ENCODE measurements at regions not wholly inside any gene's neighbourhood (a gene's known extent, or its start where the extent isn't known, plus 50 kb on each side); places are given as distances from the start of the nearest gene placed in this dataset.

DNA sequence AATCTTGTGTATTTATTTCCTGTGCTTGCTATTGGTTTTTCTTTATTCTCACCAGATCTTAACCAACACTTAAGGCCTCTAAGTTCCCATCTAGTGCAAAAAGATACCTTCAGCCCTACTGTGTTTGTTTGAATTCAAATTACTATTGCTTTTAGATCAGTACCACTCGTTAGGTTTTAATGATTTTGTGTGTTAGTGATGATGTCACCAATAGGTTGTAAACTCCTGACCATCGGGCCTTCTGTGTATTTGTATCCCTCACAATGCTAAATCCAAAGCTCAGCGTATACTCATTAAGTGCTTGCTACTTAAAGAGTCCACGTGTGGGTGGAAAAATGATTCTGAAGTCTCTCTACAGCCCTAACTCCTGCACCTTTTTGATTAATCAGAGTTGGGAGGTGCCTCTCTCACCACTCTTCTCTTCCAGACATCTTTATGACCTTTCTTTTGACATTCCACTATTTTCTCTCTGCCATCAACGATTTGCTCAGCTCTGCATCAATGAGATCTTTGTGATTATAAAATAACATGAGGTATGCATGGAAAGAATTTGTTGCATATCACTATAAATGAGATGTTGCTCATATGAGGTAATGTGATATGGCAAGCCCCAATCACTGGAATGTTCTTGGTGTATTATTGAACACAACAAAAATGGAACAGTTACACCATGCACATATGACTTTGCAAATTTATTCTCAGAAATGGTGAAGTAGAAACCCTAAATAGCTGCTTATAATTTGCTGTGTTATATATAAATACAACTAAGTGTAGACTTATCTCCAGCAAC lies 55.1 kb upstream of the LAMA2 start:
- no peak for DNase-seq

DNA sequence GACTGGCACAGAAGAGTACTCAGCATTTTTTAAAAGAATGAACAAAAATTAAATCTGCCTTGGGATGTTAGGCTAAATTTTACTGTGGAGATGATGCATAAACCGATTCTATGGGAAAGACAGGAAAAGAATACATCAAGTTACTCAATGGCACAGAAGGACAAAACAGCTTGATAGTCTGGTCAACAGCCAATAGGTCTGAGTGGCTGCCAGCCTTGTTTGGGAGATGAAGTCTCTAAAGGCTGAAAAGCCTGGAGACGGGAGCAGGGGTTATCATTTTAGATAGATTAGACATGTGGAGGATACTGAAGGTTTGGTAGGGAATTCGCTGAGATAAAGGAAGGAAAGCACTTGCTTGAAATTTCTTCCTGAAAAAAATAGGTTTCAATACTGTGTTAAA lies 56.3 kb upstream of the LAMA2 start:
- no peak for DNase-seq

DNA sequence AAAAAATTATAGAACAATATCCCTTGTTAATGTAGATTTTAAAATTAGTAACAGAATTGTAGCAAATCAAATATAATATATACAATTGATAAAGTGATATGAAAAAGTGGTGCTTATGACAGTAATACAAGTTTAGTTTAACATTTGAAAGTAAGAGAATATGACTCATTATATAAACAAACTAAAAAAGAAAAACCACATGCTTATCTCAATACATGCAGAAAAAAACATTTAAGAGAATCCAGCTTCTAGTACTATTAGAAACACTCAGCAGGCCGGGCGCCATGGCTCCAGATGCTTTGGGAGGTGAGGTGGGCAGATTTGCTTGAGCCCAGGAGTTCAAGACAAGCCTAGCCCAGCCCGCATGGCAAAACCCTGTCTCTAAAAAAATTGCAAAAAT lies 60.7 kb upstream of the LAMA2 start:
- DNase-seq: no peak

DNA sequence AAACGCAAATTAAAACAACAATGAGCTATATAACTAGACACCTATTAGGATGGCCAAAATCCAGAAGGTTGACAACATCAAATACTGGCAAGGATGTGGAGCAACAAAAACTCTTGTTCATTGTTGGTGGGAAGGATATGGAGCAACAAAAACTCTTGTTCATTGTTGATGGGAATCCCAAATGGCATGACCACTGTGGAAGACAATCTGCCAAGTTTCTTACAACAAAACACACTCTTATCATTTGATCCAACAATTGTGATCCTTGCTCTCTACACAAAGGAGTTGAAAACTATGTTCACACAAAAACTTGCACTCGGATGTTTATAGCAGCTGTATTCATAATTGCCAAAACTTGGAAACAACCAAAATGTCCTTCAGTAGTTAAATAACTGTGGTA lies 61.8 kb upstream of the LAMA2 start:
- DNase-seq: no peak

DNA sequence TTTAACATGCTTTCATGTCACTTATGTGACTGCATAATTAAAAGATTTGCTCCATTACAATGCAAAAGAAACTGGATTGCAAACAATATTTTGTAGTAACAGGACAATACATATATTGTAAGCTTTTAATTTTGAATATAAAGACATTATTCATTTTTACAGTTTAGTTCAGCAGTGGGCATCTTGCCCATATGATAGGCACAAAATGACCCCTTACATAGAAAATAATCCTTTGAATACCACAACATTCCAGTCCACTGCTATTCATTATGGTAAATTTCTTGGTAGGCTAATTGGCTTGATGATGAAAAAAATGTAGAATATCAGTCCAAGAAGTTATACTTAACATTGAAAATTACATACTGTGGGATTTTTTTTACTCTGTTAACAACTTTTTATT lies 74.1 kb upstream of the LAMA2 start:
- DNase-seq: no peak

DNA sequence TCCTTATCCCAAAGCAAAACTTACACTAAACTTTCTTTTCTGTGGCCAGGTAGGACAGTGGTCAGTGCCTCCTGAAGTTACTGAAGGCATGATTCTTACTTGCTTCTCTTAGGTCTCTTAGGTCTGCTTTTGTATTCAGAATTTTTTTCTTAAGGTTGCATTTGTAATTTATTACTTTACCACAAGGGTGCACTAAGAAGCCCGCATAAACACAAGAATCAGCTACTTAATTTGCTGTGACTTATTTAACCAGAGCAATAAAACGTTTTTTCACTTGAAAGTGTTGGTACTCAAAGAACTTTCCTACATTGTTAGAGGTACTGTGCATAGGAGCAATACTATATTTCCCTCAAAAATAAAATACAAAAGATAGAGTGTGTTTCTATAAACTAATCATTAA lies 75.4 kb upstream of the LAMA2 start:
- DNase-seq: peak; percentile 36 to 60

DNA sequence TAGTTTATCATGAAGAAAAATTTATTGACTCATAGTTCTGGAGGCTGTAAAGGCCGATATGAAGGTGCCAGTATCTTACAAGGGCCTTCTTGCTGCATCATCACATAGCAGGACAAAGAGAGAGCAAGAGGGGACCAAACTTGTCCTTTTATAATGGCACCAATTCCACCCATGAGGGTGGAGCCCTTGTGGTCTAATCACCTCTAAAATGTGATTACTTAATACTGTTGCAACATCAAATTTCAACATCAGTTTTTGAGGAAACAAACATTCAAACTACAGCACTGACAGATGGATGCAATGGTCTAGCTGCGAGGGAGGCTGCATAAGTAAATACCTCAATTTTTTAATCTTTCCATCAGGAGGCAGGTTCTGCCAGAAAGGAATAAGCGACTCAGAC lies 76.7 kb upstream of the LAMA2 start:
- peak; percentile 15 to 31 for DNase-seq

DNA sequence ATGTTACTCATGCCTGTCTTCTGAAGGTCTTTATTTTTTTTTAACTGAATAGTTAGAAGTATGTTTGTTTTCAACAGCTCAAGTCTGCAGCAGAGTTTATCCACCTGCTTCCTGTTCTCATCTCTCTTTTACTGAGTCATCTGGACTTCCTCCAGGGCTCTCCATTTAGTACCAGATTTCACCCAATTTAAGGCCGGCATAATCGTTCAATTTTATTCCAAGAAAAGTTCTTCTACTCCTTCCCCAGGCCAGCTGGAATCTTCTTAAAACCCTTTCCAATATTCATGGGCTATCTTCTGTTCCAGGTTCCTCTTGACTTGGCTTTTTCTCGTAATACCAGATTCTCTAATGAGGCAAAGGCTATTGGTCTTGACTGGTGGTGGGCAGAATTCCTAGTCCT lies 79.0 kb upstream of the LAMA2 start:
- DNase-seq: no peak

DNA sequence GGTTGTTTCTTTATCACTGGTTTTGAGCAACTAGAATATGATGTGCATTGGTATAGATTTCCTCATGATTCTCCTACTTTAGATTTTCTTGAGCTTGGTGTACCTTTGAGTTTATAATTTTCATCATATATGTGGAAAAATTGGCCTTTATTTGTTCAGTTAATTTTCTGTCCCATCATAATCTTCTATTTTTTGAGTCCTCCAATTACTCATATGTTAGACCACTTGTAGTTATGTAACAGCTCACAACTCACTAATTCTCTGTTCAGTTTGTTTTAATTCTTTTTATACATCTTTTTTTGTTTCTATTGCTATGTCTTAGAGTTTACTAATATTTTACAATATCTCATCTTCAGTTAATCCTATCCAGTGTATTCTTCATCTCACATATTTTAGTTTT lies 81.3 kb upstream of the LAMA2 start:
- no peak for DNase-seq

DNA sequence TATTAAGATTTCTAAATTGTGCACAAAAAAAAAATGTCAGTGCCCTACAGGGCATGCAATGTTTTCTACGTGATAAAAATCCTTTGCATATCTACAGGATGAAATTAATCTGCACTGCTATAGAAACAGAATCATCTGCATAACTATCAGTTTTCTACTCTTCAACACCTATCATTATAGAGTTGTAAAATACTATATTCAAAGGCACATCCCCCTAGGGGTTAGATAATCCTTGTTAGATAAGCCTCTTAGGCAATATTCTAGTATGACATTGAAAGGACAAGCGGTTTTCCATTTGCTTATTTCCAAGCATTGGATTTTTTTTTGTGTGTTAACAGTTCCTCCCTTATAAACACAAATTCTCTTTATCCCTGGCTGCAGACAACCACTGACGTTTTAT lies 98.7 kb upstream of the LAMA2 start:
- no peak for DNase-seq

DNA sequence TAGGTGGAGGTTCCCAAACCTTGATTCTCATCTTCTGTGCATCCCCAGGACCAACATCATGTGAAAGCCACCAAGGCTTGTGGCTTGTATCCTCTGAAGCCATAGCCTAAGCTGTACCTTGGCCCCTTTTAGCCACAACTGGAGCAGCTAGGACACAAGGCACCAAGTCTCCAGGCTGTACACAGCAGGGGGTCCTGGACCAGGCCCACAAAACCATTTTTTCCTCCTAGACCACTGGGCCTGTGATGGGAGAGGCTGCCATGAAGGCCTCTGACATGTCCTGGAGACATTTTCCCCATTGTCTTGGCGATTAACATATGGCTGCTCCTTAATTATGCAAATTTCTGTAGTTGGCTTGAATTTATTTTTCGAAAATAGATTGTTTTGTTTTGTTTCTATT lies 114.8 kb upstream of the LAMA2 start:
- DNase-seq: no peak

DNA sequence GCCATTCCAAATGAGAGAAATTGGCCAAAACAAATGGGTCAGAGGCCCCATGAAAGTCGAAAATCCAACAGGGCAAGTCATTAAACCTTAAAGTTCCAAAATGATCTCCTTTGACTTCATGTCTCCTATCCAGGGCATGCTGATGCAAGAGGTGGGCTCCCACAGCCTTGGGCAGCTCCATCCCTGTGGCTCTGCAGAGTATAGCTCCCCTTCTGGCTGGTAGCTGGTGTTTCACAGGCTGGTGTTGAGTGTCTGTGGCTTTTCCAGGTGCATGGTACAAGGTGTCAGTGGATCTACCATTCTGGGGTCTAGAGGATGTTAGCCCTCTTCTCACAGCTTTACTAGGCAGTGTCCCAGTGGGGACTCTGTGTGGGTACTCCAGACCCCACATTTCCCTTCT lies 115.2 kb upstream of the LAMA2 start:
- DNase-seq: no peak

DNA sequence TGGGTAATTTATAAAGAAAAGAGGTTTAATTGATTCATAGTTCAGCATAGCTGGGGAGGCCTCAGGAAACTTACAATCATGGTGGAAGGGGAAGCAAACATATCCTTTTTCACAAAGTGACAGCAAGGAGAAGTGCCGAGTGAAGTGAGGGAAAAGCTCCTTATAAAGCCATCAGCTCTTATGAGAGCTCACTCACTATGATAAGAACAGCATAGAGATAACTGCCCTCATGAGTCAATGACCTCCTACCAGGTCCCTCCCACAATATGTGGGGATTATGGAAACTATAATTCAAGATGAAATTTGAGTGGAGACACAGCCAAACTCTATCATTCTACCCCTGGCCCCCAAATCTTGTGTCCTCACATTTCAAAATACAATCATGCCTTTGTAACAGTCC lies 115.8 kb upstream of the LAMA2 start:
- no peak for DNase-seq

DNA sequence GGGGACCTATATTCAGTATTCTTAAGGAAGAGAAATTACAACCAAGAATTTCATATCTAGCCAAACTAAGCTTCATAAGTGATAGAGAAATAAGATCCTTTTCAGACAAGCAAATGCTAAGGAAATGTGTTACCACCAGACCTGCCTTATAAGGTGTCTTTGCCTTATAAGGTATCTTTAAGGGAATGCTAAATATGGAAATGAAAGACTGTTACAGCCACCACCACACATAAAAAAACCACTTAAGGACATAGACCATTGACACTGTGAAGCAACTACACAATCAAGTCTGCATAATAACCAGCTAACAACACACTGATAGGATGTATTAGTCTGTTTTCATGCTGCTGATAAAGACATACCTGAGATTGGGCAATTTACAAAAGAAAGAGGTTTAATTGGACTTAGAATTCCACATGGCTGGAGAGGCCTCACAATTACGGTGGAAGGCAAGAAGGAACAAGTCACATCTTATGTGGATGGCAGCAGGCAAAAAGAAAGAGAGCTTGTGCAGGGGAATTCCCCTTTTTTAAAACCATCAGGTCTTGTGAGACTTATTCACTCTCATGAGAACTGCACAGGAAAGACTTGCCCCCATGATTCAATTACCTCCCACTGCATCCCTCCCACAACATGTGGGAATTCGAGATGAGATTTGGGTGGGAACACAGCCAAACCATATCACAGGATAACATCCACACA lies 119.2 kb upstream of the LAMA2 start:
- DNase-seq: no peak

DNA sequence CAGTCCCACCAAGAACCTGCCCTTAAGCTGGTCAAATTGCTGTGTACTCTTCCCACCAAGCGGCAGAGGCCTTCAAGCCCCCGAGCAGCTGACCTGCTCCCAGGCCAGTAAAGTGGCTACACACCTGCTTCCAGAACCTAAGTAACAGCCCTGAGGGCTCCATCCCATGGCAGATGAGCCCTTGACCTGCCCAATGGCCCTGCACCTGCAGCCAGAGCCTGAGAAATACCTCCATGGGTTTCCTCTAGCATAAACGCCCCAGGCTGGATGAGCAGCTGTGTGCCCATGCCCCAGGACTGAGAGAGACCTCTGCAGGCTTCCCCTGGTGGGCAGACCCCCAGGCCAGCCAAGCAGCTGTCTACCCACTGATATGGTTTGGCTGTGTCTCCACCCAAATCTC lies 123.0 kb upstream of the LAMA2 start:
- no peak for DNase-seq

DNA sequence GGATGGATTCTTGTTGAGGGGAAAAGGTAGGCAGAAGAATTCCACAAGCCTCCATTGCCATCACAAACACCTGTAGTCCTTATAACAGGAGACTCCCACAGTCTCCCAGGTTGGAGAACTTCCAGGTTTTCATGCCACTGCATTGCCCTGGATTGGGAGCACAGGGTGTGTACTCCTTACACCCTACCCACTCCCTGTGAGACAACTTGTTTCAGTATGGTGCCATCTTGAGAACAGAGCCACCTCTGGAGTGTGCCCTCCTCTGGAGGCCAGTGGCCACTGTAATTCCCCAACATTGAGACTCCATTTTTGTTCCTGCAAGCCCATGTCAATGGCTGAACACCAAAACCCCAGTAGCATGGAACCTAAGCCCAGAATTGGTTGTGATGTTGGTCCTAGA lies 123.5 kb upstream of the LAMA2 start:
- DNase-seq: no peak

DNA sequence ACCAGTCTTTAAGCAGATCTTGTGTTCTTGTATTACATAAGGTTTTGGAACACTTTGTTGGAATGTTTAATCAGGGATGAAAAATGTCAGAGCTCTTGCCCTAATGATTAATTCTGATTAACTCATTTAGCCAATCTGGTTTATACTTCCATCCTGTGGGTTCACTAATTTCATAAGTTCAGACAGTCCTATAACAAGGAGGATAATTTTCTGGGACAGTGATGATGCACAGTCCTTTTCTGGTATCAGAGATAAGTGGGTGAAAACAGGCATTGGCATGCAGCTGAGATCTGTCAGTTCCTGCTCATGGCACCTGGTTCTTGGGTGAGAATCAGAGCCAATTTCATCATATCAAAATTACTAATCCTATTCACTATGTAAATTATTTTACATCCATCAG lies 125.0 kb upstream of the LAMA2 start:
- DNase-seq: no peak

DNA sequence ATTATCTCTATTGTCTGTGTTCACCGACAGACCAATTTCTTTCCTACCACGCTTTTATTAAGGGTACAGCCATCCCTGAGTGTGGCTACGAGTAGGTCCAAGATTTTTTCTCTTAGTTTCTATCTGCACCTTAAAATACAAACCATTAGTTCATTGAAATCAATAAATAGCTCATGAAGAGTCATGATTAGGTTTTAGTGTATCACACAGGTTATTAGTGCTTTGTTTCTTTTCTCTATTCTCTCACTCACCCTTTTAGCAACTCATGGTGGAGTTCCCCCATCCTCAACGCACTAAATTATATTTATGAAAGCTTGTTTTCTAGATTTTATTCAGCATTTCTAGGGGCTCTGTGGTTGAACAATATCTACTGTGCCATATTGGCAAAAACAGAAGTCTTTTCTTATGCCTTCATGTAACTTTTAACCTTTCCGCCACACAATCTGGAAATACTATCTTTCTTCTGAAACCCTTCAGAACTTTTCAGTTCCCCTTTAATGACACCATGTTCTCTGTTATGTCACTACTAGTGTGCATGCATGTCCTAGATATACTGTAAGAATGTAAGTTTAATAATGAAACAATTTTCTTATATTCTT lies 128.2 kb upstream of the LAMA2 start:
- no peak for DNase-seq

DNA sequence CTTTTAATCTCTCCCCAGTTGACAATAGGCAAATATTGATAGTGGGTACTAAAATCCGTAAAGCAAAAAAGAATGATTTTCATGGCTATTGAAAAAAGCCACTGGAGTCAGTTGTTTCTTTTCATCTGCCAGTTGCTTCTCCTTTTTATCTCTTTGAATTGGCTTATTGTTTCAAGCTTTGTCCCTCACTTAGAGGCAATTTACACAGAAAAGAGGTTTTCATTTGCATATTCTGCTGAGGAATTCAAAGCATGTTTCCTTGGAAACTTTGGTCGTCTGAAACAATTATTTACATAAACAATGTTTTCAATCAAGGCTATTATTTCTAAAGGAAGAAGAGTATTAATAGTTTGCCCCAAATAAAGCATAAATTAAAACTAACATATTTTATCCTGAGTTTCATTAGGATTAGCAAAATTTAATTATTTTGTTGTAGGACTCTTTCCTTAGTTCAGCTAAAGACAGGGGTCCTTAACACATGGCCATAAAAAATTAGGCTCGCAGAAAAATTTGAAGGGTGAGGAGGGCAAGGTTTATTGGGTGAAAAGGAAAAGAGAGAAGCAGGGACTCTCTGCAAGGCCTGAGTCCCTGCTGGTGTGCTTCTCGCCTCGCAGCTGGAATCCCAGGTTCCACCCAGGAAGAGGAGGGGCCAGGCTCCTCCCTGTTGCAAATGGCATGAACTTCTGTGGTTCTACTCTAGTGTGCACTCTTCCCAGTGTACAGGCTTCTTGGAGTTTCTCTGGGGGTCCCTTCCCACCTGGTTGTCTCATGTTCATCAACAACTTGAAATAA lies 138.8 kb upstream of the LAMA2 start:
- no peak for DNase-seq

DNA sequence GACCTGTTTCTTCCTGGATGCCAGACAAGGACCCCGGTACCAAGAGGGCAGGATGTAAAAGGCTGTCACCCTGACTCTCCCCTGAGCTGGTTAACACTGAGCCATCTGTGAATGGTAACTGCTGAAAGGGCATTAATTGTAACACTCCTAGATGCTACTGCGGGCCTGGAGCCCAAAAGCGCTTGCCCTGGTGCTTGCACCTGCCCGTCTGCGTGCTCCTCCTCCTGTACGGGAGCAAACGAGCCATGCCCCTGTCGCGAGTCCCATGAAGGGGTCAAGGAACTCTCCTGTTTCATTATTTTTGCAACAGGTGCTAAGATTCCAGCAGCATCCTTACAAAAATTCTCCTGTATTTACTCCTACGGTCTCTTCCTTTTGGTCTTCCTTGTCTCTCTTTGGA lies 140.0 kb upstream of the LAMA2 start:
- DNase-seq: no peak

DNA sequence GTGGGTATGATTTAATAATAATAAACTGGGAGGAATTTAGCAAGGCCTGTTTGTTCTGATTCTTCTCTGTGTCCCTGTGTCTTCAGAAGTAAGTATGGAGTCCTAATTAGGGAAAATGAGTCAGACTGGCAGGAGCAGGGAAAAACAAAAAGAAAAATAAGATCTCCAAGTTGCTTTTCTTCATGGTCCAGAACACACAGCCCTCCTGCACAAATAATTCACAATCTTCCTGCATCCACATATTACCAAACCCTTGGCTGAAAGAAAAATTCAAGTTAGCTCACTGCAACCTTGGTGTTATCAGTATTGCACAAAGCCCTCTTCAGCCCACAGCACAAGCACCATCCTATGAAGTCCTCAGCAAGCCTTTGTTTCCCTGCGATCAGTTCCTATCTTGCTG lies 142.0 kb upstream of the LAMA2 start:
- no peak for DNase-seq

DNA sequence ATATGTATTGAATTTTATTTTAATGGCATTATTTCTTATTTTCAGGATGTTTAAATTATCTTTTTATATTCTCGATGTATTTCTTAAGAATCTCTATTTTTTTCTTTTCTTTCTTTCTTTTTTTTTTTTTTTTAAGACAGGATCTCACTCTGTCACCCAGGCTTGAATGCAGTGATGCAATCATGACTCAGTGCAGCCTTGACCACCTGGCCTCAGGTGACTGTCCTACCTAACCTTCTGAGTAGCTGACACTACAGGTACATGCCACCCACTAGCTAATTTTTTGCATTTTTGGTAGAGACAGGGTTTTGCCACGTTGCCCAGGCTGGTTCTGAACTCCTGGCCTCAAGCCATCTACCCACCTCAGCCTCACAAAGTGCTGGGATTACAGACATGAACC lies 143.8 kb upstream of the LAMA2 start:
- no peak for DNase-seq

DNA sequence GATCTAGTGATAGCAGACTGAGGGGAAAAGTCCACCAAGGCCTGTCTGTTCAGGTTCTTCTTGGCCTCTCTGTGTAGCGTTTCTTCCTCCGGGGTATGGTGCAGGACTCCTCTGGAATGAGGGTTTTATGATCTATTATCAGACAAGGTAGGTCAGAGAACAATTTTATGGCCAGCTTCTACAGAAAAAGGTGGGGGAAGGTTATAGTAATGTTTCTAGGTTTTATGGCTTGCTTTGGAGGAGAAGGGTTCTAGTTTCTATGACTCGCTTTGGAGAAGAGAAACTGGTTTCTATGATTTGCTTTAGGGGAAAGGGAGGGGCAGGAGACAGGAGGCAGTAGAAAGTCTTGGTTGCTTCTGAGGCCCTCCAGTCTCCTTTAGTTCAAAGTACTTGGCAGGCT lies 144.8 kb upstream of the LAMA2 start:
- DNase-seq: no peak

DNA sequence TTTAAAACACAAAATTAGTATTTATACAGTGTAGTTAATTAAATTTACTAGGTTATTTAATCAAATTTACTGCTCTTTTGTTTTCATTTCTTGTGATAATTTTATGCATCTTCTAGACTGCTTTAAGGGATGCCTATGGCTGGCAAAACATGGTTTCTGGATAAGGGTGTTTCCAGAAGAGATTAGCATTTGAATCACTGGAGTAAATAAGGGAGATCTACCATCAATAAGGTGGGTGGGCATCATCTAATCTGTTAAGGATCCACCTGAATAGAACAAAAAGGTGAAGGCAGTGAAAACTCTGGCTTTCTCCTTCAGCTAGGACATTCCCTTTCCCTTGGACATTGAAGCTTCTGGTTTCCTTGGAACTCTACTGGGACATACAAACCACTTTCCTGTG lies 146.2 kb upstream of the LAMA2 start:
- DNase-seq: no peak
